ENCODE measurements at regions not wholly inside any gene's neighbourhood (a gene's known extent, or its start where the extent isn't known, plus 50 kb on each side); places are given as distances from the start of the nearest gene placed in this dataset.

DNA sequence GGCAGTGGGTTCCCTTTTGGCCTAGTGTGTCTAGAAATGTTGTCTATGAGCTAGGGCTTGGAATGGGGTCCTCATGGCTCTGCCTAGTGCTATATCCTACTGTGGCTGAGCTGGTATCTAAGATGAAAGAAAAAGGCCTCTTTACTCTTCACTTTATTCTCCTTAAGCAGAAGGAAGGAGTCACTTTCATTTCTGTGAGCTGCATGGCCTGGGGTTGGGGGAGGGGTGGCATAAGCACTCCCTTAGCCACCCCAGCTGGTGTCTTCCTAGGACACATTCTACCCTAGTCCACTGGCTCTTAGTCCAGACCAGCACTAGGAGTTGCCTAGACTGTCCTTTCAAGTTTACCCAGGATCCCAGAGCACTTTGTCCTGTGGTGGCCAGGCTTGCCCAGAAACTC, 1148.9 kb upstream of the CNTN5 start:
- no peak for TF ChIP-seq CTCF (IDR thresholded peaks at IDR 0.05)
- TF ChIP-seq POLR2A (IDR thresholded peaks at IDR 0.05) = no peak

Data from Peyer's patch (tissue), 4 donors.